Adrenal gland (tissue), 9 donors: ENCODE measurements at regions not wholly inside any gene's neighbourhood (a gene's known extent, or its start where the extent isn't known, plus 50 kb on each side); places are given as distances from the start of the nearest gene placed in this dataset.

Source experiments
- DNase-seq, 7 donors: peaks; one replicate each; pipeline ENCODE4 v3.0.0-alpha.2; 2019 to 2020
- H3K27ac ChIP-seq, 5 donors: fragments of 200-600 bp; sonication (generic) in 4 of 5; 1 replicate in 3 of 5; 2 replicates in 2 of 5; pipeline versions ENCODE4 v1.5.1 to v1.8.0; 2016 to 2020; ENCODE audit warnings: mild to moderate bottlenecking in 1 of 5
- H3K27me3 ChIP-seq: fragments of 200-600 bp; 2 replicates; pipeline ENCODE4 v1.8.0; 2021
- H3K36me3 ChIP-seq, 2 donors: fragments of 200-600 bp; replicated peaks in 1 of 2; 1 replicate in 1 of 2; 2 replicates in 1 of 2; pipeline versions ENCODE4 v1.5.1 to v1.8.0; 2018 to 2022
- H3K4me1 ChIP-seq, 2 donors: fragments of 200-600 bp; replicated peaks in 1 of 2; 1 replicate in 1 of 2; 2 replicates in 1 of 2; pipeline versions ENCODE4 v1.5.1 to v1.8.0; 2018 to 2021
- H3K4me3 ChIP-seq, 4 donors: fragments of 200-600 bp; sonication (generic) in 3 of 4; one replicate each; pipeline ENCODE4 v1.5.1; 2016 to 2018
- H3K9me3 ChIP-seq, 3 donors: fragments of 200-600 bp; sonication (generic) in 1 of 3; replicated peaks in 1 of 3; 1 replicate in 2 of 3; 2 replicates in 1 of 3; pipeline versions ENCODE4 v1.5.1 to v1.8.0; 2016 to 2021
- CTCF ChIP-seq, 6 experiments: fragments of 450-650 bp in 4 of 6; fragments of 200-600 bp in 2 of 6; sonication (generic) in 1 of 6; IDR thresholded peaks; 1 replicate in 5 of 6; 2 replicates in 1 of 6; pipeline versions ENCODE4 v1.5.1 to v1.8.0; 2016 to 2021; ENCODE audit warnings: antibody characterized with exemption in 6 of 6, mild to moderate bottlenecking in 2 of 6, moderate library complexity in 1 of 6
- POLR2A ChIP-seq, 2 donors: fragments of 450-650 bp; IDR thresholded peaks; one replicate each; pipeline ENCODE4 v1.6.1; 2017; ENCODE audit warnings: antibody characterized with exemption in 2 of 2, mild to moderate bottlenecking in 2 of 2, moderate library complexity in 1 of 2
- WGBS, 4 donors: extraction: QIAGEN DNeasy Blood & Tissue Kit in 2 of 4; methylation state at CpG; one replicate each; pipeline versions ENCODE4 v1.1.5 to v1.1.7; 2013 to 2017; 5-methylcytosine and 5-hydroxymethylcytosine counted together
- intact Hi-C, 2 donors: fragments of 100-400 bp; cut with DNase I; formaldehyde crosslinking; loops; one replicate each; pipeline versions ENCODE4 v1.14.1 to v1.15.0; 2022 to 2023
- donor health status: healthy with polysubstance abuse.
- donor health status: Bipolar disorder and iron deficiency.
- donor health status: DM: yes; HTN: yes; CAD: no.
- donor health status: DM: no; HTN: no; CAD: no.
- donor health status: DM: no; HTN: no; CAD: no.

GRCh38 chr14:89721956-89722355, 232.6 kb downstream of the EFCAB11 start:
- TF ChIP-seq POLR2A (IDR thresholded peaks at IDR 0.05) (no peak), CTCF (IDR thresholded peaks at IDR 0.05) (no peak)
- intact Hi-C loops, result no loop called here
- WGBS, 4 donors, result 74 to 76% (median 75%) methylated on average over 6 of the region's 6 CpGs
- no peaks in the 10 kb centered on the region for H3K36me3 ChIP-seq
- H3K27ac ChIP-seq, result no peak overlapping the region
- no peaks in the 10 kb centered on the region for H3K9me3 ChIP-seq
- H3K27me3 ChIP-seq, result no peaks in the 10 kb centered on the region
- DNase-seq, result peak in 1 of 7 donors; percentile 55
- peaks cover 0 to 11% of the 10 kb centered on the region in 2 donors for H3K4me1 ChIP-seq
- no peak overlapping the region for H3K4me3 ChIP-seq

GRCh38 chr14:89720741-89721729, 233.5 kb downstream of the EFCAB11 start:
- Histone ChIP-seq H3K36me3 (no peaks in the 10 kb centered on the region), H3K27ac (peak overlapping the region in 3 of 5 donors; percentile 24 to 76 (median 27)), H3K9me3 (no peaks in the 10 kb centered on the region), H3K27me3 (no peaks in the 10 kb centered on the region), H3K4me1 (peaks cover 0 to 11% of the 10 kb centered on the region in 2 donors), H3K4me3 (no peak overlapping the region)
- TF ChIP-seq CTCF (IDR thresholded peaks at IDR 0.05), result no peak
- TF ChIP-seq POLR2A (IDR thresholded peaks at IDR 0.05), result no peak
- intact Hi-C loops, result no loop called here
- WGBS, 4 donors, result 66 to 75% (median 73%) methylated on average over 11 of the region's 11 CpGs
- DNase-seq, result peak; percentile 14 to 66 (median 32)

- Histone ChIP-seq H3K36me3 (no peaks in the 10 kb centered on the region), H3K9me3 (no peaks in the 10 kb centered on the region), H3K4me1 (peaks cover 0 to 11% of the 10 kb centered on the region in 2 donors), H3K4me3 (no peak overlapping the region), H3K27ac (peak overlapping the region in 3 of 5 donors; percentile 12 to 76 (median 24)), H3K27me3 (no peaks in the 10 kb centered on the region)
- DNase-seq, result no peak
- intact Hi-C loops, result no loop called here
- TF ChIP-seq CTCF (IDR thresholded peaks at IDR 0.05), result no peak
- TF ChIP-seq POLR2A (IDR thresholded peaks at IDR 0.05), result no peak
- WGBS, 4 donors, result 66 to 78% (median 73%) methylated on average over 7 of the region's 7 CpGs
These were observed 234.3 kb downstream of the EFCAB11 start for GRCh38 chr14:89720076-89720687.

- no peak overlapping the region for H3K4me3 ChIP-seq
- H3K4me1 ChIP-seq, result peaks cover 0 to 11% of the 10 kb centered on the region in 2 donors
- H3K36me3 ChIP-seq, result no peaks in the 10 kb centered on the region
- peak overlapping the region in 1 of 5 donors; percentile 76 for H3K27ac ChIP-seq
- intact Hi-C loops, result no loop called here
- H3K9me3 ChIP-seq, result no peaks in the 10 kb centered on the region
- 77 to 83% (median 80%) methylated on average over 10 of the region's 10 CpGs for WGBS, 4 donors
- no peak for DNase-seq
- H3K27me3 ChIP-seq, result no peaks in the 10 kb centered on the region
- no peak for TF ChIP-seq CTCF (IDR thresholded peaks at IDR 0.05)
- no peak for TF ChIP-seq POLR2A (IDR thresholded peaks at IDR 0.05)
These were observed 235.0 kb downstream of the EFCAB11 start for GRCh38 chr14:89719366-89720075.
